Parathyroid adenoma (tissue), 2 donors: ENCODE measurements at regions not wholly inside any gene's neighbourhood (a gene's known extent, or its start where the extent isn't known, plus 50 kb on each side); places are given as distances from the start of the nearest gene placed in this dataset.

ENCODE experiments used
- H2AFZ ChIP-seq: fragments of 300-600 bp; sonication (generic); one replicate; pipeline ENCODE4 v1.7.0; 2017; ENCODE audit warnings: antibody characterized with exemption, mild to moderate bottlenecking
- H3K27ac ChIP-seq: fragments of 300-600 bp; sonication (generic); one replicate; pipeline ENCODE4 v1.7.0; 2017
- H3K27me3 ChIP-seq: fragments of 300-600 bp; sonication (generic); one replicate; pipeline ENCODE4 v1.7.0; 2017; ENCODE audit warnings: low read length; ENCODE audit not compliant: control insufficient read depth, insufficient read depth
- H3K36me3 ChIP-seq: fragments of 300-600 bp; sonication (generic); one replicate; pipeline ENCODE4 v1.7.0; 2017; ENCODE audit warnings: low read length; ENCODE audit not compliant: control insufficient read depth, insufficient read depth
- H3K4me1 ChIP-seq: fragments of 300-600 bp; sonication (generic); one replicate; pipeline ENCODE4 v1.7.0; 2017; ENCODE audit warnings: control low read depth
- H3K4me2 ChIP-seq: fragments of 300-600 bp; sonication (generic); one replicate; pipeline ENCODE4 v1.7.0; 2017; ENCODE audit warnings: low read length
- H3K4me3 ChIP-seq: fragments of 300-600 bp; sonication (generic); one replicate; pipeline ENCODE4 v1.7.0; 2017; ENCODE audit warnings: low read depth, low read length
- H3K79me2 ChIP-seq: fragments of 300-600 bp; sonication (generic); one replicate; pipeline ENCODE4 v1.7.0; 2017; ENCODE audit warnings: control low read depth
- H3K9ac ChIP-seq: fragments of 300-600 bp; sonication (generic); one replicate; pipeline ENCODE4 v1.7.0; 2017; ENCODE audit warnings: mild to moderate bottlenecking
- H3K9me3 ChIP-seq: fragments of 300-600 bp; sonication (generic); one replicate; pipeline ENCODE4 v1.7.0; 2017; ENCODE audit warnings: low read length; ENCODE audit not compliant: control insufficient read depth
- CTCF ChIP-seq: fragments of 300-600 bp; sonication (generic); IDR thresholded peaks from one replicate; pipeline ENCODE4 v1.7.0; 2017; ENCODE audit warnings: antibody characterized with exemption, mild to moderate bottlenecking
- donor health status: primary hyperparathyroidism.

GRCh38 chr3:75076481-75076880 lies 462.0 kb upstream of the CNTN3 start:
- Histone ChIP-seq H3K4me3 (no peak overlapping the region), H3K27me3 (no peaks in the 10 kb centered on the region), H3K4me1 (no peaks in the 10 kb centered on the region), H3K9ac (no peak overlapping the region), H3K27ac (no peak overlapping the region), H2AFZ (no peak overlapping the region), H3K36me3 (no peaks in the 10 kb centered on the region), H3K79me2 (no peaks in the 10 kb centered on the region), H3K9me3 (no peaks in the 10 kb centered on the region), H3K4me2 (no peak overlapping the region)
- no peak for TF ChIP-seq CTCF

DNA sequence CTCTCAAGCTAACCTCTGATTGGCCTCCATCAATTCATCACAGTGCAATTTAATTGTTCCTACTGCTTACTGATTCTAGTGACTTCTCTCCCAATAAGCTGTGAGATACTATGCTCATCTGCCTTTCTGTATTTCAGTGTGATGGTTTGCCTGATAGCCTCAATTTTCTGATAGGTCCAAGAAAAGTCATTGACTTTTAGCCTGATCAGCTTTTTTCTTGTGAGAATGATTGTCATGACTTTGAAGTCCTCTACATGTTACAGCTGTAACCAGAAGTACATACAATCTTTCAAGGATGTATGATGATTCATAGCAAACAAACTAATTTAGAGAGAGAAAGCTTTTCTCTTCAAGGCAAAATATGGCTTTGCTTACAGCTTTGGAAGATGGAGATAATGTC lies 463.8 kb upstream of the CNTN3 start:
- no peak overlapping the region for H3K4me3 ChIP-seq
- H3K4me1 ChIP-seq: no peaks in the 10 kb centered on the region
- H3K9me3 ChIP-seq: no peaks in the 10 kb centered on the region
- H3K9ac ChIP-seq: no peak overlapping the region
- H3K36me3 ChIP-seq: no peaks in the 10 kb centered on the region
- H2AFZ ChIP-seq: no peak overlapping the region
- no peaks in the 10 kb centered on the region for H3K27me3 ChIP-seq
- no peaks in the 10 kb centered on the region for H3K79me2 ChIP-seq
- H3K27ac ChIP-seq: no peak overlapping the region
- TF ChIP-seq CTCF: no peak
- H3K4me2 ChIP-seq: no peak overlapping the region

- H2AFZ ChIP-seq: no peak overlapping the region
- H3K4me1 ChIP-seq: no peaks in the 10 kb centered on the region
- H3K4me2 ChIP-seq: no peak overlapping the region
- no peaks in the 10 kb centered on the region for H3K9me3 ChIP-seq
- H3K4me3 ChIP-seq: no peak overlapping the region
- H3K27me3 ChIP-seq: no peaks in the 10 kb centered on the region
- no peak overlapping the region for H3K27ac ChIP-seq
- H3K9ac ChIP-seq: no peak overlapping the region
- no peaks in the 10 kb centered on the region for H3K79me2 ChIP-seq
- TF ChIP-seq CTCF: no peak
- no peaks in the 10 kb centered on the region for H3K36me3 ChIP-seq
Measured at GRCh38 chr3:75082845-75083244, 468.4 kb upstream of the CNTN3 start.

DNA sequence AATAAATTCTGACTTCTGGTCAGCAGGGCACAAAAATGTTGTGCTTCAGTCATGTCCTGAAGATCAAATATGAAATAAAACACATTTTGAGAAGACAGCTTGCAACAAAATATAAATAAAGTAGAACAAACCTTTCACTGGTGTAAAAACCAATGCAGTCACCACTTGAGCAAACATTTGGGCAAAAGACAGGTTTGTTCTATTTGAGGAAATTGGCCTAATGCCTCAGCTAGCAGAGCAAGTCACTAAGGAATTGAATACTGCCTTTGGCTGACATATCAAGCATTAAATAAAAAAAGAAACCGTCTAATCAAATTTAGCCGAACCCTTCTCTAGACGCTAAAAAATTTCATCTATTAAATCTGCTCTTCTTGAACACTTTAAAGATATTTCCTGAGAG lies 475.4 kb upstream of the CNTN3 start:
- Histone ChIP-seq H3K9me3 (no peaks in the 10 kb centered on the region), H3K9ac (no peak overlapping the region), H2AFZ (no peak overlapping the region), H3K27me3 (no peaks in the 10 kb centered on the region), H3K4me2 (no peak overlapping the region), H3K4me1 (no peaks in the 10 kb centered on the region), H3K27ac (no peak overlapping the region), H3K4me3 (no peak overlapping the region), H3K36me3 (no peaks in the 10 kb centered on the region), H3K79me2 (no peaks in the 10 kb centered on the region)
- no peak for TF ChIP-seq CTCF

DNA sequence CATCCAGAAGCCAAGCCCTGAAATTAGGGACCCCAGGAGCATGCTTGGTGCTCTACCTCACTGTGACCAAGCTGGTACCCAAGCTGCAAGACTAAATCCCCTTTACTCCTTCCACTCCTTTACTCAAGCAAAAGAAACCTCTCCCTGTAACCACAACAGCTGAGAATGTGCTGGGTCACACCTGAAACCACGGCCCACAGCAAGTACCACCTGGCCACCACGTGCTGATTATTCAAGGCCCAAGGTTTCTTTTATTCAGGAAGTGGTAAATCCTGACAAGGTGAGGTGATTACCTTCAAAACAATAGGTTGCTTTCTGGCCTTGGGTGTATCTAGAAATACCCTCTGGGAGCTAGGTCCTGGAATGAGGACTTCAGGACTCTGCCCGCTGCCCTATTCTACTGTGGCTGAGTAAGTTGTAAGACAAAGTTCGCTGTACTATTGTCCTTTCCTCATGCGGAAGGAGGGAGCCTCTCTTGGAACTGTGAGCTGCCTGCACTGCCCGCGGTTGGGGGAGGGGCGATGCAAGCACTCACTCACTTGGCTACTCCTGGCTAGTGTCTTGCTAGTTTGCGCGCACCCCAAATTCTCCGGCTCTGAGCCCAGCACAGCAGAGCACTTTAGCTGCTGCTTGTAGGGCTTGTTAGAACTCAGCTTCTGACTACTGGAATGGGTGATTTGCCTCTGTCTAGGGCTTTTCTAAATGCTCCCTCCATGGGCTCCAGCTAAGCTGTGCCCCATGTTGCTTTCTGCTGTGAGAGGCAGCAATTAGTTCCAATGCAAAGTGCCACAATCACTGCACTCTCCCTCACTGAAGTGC lies 487.1 kb upstream of the CNTN3 start:
- H3K9me3 ChIP-seq: no peaks in the 10 kb centered on the region
- H3K4me1 ChIP-seq: no peaks in the 10 kb centered on the region
- no peak for TF ChIP-seq CTCF
- no peak overlapping the region for H3K9ac ChIP-seq
- no peaks in the 10 kb centered on the region for H3K79me2 ChIP-seq
- no peaks in the 10 kb centered on the region for H3K27me3 ChIP-seq
- no peak overlapping the region for H3K4me3 ChIP-seq
- H3K36me3 ChIP-seq: no peaks in the 10 kb centered on the region
- H3K27ac ChIP-seq: no peak overlapping the region
- no peak overlapping the region for H2AFZ ChIP-seq
- H3K4me2 ChIP-seq: no peak overlapping the region
